ENCODE measurements at regions not wholly inside any gene's neighbourhood (a gene's known extent, or its start where the extent isn't known, plus 50 kb on each side); places are given as distances from the start of the nearest gene placed in this dataset.

DNA sequence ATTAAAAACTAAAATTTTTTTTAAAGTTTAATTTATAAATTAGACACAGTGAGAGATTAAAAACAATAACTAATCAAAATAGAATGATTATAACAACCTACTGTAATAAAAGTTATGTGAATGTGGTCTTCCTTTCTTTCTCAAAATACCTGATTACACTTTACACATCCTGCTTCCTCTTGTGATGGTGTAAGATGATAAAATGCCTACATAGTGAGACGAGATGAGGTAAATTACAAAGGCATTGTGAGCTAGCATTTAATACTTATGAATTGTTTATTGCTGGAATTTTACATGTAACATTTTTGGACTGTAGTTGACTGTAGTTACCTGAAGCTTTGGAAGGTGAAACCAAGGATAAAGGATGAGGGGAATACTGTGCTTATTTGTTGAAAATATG, 94.2 kb upstream of the CLEC14A start:
- no peak for TF ChIP-seq CTCF (IDR thresholded peaks at IDR 0.05; ENCODE audit: insufficient read depth, low read depth, low read length, missing control alignments)
- H3K4me3 ChIP-seq (ENCODE audit: low read length), result no peak overlapping the region
- no peak for DNase-seq (ENCODE audit: low read depth)

DNA sequence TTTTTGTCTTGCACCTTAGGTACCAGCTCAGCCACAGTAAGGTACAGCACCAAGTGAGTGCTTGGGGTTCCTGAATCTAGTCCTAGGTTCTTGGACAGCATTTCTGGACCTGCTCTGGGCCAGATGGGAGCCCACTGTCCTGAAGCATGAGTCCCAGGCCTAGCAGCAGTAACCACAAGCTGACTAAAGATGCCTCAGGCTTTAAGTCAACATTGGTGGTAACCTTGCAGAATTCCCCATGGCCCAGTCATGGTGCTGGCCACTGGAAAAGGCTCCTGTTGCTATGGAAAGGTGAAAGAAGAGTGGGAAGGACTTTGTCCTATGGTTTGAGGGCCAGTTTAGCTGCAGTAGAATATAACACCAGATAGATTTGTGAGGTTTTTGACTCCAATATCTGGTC, 86.9 kb upstream of the CLEC14A start:
- H3K4me3 ChIP-seq (ENCODE audit: low read length), result no peak overlapping the region
- no peak for TF ChIP-seq CTCF (IDR thresholded peaks at IDR 0.05; ENCODE audit: insufficient read depth, low read depth, low read length, missing control alignments)
- DNase-seq (ENCODE audit: low read depth), result no peak

DNA sequence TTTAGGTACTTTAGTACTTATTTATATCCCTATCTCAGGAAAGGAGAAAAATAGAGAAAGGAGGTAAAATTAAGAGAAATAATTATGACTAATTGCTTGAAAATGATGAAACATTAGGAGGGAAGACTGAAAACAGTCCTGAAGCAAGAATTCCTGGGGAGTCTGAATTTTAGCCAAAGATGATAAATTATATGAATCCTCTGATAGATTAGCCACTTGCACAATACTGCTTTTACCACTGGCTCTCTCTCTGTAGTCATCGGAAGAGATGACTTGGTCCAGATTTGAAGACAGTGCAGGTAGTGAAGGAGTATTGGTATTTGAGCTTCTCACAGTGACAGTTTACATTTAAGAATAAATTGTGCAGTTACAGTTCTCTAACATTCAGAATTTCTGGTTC, 83.8 kb upstream of the CLEC14A start:
- no peak for TF ChIP-seq CTCF (IDR thresholded peaks at IDR 0.05; ENCODE audit: insufficient read depth, low read depth, low read length, missing control alignments)
- H3K4me3 ChIP-seq (ENCODE audit: low read length), result no peak overlapping the region
- DNase-seq (ENCODE audit: low read depth), result no peak

- no peak for TF ChIP-seq CTCF (IDR thresholded peaks at IDR 0.05; ENCODE audit: insufficient read depth, low read depth, low read length, missing control alignments)
- no peak overlapping the region for H3K4me3 ChIP-seq (ENCODE audit: low read length)
- no peak for DNase-seq (ENCODE audit: low read depth)
Observed at GRCh38 chr14:38336298-38336697, 80.4 kb upstream of the CLEC14A start.

- no peak for DNase-seq (ENCODE audit: low read depth)
- no peak for TF ChIP-seq CTCF (IDR thresholded peaks at IDR 0.05; ENCODE audit: insufficient read depth, low read depth, low read length, missing control alignments)
Observed at GRCh38 chr14:38330275-38330674, 74.4 kb upstream of the CLEC14A start.

DNA sequence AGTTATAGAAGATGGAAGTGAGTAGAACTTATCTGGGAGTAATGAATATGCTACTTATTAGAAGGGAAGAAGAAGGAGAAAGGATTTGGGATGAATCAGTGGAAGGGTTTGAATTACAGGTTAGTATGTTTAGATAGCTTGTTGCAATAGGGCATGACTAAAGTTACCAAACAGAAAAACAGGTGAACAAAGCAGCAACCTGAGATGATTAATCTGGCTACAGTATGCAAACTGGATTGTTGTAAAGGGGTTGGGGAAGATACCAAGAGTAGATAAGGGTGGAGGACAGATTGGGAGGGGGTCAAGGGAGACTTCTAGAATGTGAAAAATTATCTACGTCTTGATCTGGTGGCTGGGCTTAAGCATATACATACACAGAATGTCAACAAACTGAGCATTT, 73.4 kb upstream of the CLEC14A start:
- no peak for TF ChIP-seq CTCF (IDR thresholded peaks at IDR 0.05; ENCODE audit: insufficient read depth, low read depth, low read length, missing control alignments)
- no peak overlapping the region for H3K4me3 ChIP-seq (ENCODE audit: low read length)
- DNase-seq (ENCODE audit: low read depth), result peak; percentile 9

More at GRCh38 chr14:38330275-38330674, 74.4 kb upstream of the CLEC14A start:
- no peak overlapping the region for H3K4me3 ChIP-seq (ENCODE audit: low read length)

DNA sequence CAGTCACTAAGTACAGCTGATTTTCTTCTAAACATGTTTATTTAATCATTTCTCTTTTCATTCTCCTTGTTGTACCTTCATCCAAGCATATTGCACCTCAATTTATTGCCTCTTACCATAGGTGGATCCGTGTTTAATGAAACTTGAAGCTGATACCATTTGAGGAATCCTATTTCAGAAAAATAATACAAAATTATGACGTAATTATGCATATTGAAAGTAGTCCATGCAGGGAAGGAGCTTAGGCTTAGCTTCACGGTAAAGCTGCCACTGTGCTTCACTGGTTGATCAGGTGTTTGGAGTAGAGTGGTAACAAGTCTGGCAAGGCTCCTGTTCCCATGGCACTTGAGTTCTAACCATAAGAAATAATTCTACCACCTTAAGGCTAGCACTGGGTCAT, 61.0 kb upstream of the CLEC14A start:
- DNase-seq (ENCODE audit: low read depth), result no peak
- TF ChIP-seq CTCF (IDR thresholded peaks at IDR 0.05; ENCODE audit: insufficient read depth, low read depth, low read length, missing control alignments), result no peak
- no peak overlapping the region for H3K4me3 ChIP-seq (ENCODE audit: low read length)
